Naive thymus-derived CD4-positive, alpha-beta T cell (primary cell): ENCODE measurements at regions not wholly inside any gene's neighbourhood (a gene's known extent, or its start where the extent isn't known, plus 50 kb on each side); places are given as distances from the start of the nearest gene placed in this dataset.

Experiments
- ATAC-seq: fragments of 150-1000 bp; cut with Tn5 transposase; 2 replicates; pipeline ENCODE4 v1.10.0; 2021; ENCODE audit warnings: mild to moderate bottlenecking, moderate library complexity
- CTCF ChIA-PET: fragments of 350-600 bp; sonication (Branson Sonifier 250); formaldehyde crosslinking; loops from one replicate; lab custom pipeline; 2021; ENCODE audit warnings: antibody characterized with exemption; lab: Charles Lee
- POLR2A ChIA-PET: fragments of 350-600 bp; sonication (Branson Sonifier 250); formaldehyde crosslinking; loops from one replicate; lab custom pipeline; 2021; ENCODE audit warnings: antibody characterized with exemption, inconsistent platforms; lab: Charles Lee
- DNase-seq, 9 donors: peaks; one replicate each; pipeline versions ENCODE4 v3.0.0 to v3.0.0-alpha.2; 2020 to 2022; ENCODE audit warnings: mixed read lengths in 1 of 9
- H3K27ac ChIP-seq: one replicate; pipeline ENCODE4 v1.7.0; 2013; ENCODE audit warnings: mild to moderate bottlenecking, low read depth, low read length, moderate library complexity
- H3K27me3 ChIP-seq, 2 donors: one replicate each; pipeline ENCODE4 v1.7.0; 2013; ENCODE audit warnings: low read length in 2 of 2, mild to moderate bottlenecking in 2 of 2, moderate library complexity in 2 of 2; ENCODE audit not compliant: control insufficient read depth in 2 of 2, insufficient read depth in 2 of 2
- H3K36me3 ChIP-seq, 3 experiments: 1 replicate in 2 of 3; 2 replicates in 1 of 3; pipeline ENCODE4 v1.7.0; 2013; ENCODE audit warnings: low read length in 3 of 3, mild to moderate bottlenecking in 3 of 3, moderate library complexity in 1 of 3; ENCODE audit not compliant: insufficient read depth in 3 of 3, control insufficient read depth in 2 of 3
- H3K4me1 ChIP-seq, 2 donors: one replicate each; pipeline ENCODE4 v1.7.0; 2013; ENCODE audit warnings: low read length in 2 of 2, mild to moderate bottlenecking in 2 of 2, moderate library complexity in 1 of 2; ENCODE audit not compliant: control insufficient read depth in 2 of 2, insufficient read depth in 2 of 2
- H3K4me3 ChIP-seq: 2 replicates; pipeline ENCODE4 v1.7.0; 2013; ENCODE audit warnings: mild to moderate bottlenecking, low read length
- H3K9me3 ChIP-seq, 3 experiments: 1 replicate in 2 of 3; 2 replicates in 1 of 3; pipeline ENCODE4 v1.7.0; 2013; ENCODE audit warnings: low read length in 3 of 3; ENCODE audit not compliant: control insufficient read depth in 2 of 3
- H3K27ac Mint-ChIP-seq, 9 donors: one replicate each; pipeline ENCODE4 v1.8.0; 2020 to 2022; ENCODE audit warnings: mixed read lengths in 9 of 9, mild to moderate bottlenecking in 8 of 9, moderate library complexity in 5 of 9, inconsistent platforms in 2 of 9
- H3K27me3 Mint-ChIP-seq, 5 donors: one replicate each; pipeline ENCODE4 v1.8.0; 2021 to 2022; ENCODE audit warnings: mixed read lengths in 5 of 5, mild to moderate bottlenecking in 1 of 5
- H3K36me3 Mint-ChIP-seq, 5 donors: one replicate each; pipeline ENCODE4 v1.8.0; 2020 to 2022; ENCODE audit warnings: mixed read lengths in 5 of 5, mild to moderate bottlenecking in 3 of 5, inconsistent platforms in 1 of 5
- H3K4me1 Mint-ChIP-seq, 7 donors: one replicate each; pipeline ENCODE4 v1.8.0; 2020 to 2022; ENCODE audit warnings: mixed read lengths in 7 of 7, mild to moderate bottlenecking in 3 of 7, inconsistent platforms in 1 of 7
- H3K4me3 Mint-ChIP-seq, 10 donors: one replicate each; pipeline ENCODE4 v1.8.0; 2020 to 2022; ENCODE audit warnings: mild to moderate bottlenecking in 10 of 10, mixed read lengths in 10 of 10, moderate library complexity in 6 of 10, inconsistent platforms in 2 of 10
- H3K9me3 Mint-ChIP-seq, 11 donors: one replicate each; pipeline ENCODE4 v1.8.0; 2020 to 2022; ENCODE audit warnings: mixed read lengths in 11 of 11, mild to moderate bottlenecking in 4 of 11, inconsistent platforms in 1 of 11, moderate library complexity in 1 of 11
- intact Hi-C, 2 donors: fragments of 100-400 bp; cut with micrococcal nuclease; formaldehyde crosslinking; loops; one replicate each; pipeline ENCODE4 v1.15.1; 2023

DNA sequence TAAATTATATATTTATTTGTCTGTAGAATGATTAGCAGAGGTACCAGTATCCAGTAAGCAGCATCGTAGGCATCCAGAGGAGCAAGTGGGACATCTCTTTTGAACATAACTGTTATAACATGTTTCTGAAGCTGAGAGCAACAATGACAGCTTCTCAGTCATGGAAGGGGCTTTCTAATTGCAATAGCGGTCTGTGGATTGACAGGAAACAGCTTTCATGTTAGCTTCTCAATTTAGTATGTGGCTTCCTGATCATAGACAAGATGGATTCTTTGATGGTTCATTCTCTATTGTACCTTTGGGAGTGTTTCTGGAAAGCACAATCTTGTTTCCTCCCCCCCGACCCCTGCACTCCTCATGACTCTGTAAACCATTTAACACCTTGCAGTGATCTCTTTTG lies 434.6 kb upstream of the GNPDA2 start:
- Mint-ChIP-seq H3K9me3 (peaks cover 0 to 9% (median 0%) of the 10 kb centered on the region in 11 donors), H3K27me3 (no peaks in the 10 kb centered on the region), H3K4me1 (no peaks in the 10 kb centered on the region), H3K4me3 (no peak overlapping the region), H3K36me3 (no peaks in the 10 kb centered on the region), H3K27ac (no peak overlapping the region)
- CTCF ChIA-PET = no interaction called here
- Histone ChIP-seq H3K4me3 (no peak overlapping the region), H3K27me3 (no peaks in the 10 kb centered on the region), H3K9me3 (peaks cover 0 to 6% (median 0%) of the 10 kb centered on the region in 3 experiments), H3K4me1 (no peaks in the 10 kb centered on the region), H3K27ac (no peak overlapping the region), H3K36me3 (no peaks in the 10 kb centered on the region)
- POLR2A ChIA-PET = no interaction called here
- DNase-seq = no peak
- no peak for ATAC-seq
- intact Hi-C loops = no loop called here

- no peak overlapping the region for H3K27ac Mint-ChIP-seq
- peaks cover 0 to 5% (median 0%) of the 10 kb centered on the region in 11 donors for H3K9me3 Mint-ChIP-seq
- H3K27me3 ChIP-seq = no peaks in the 10 kb centered on the region
- H3K4me1 ChIP-seq = no peaks in the 10 kb centered on the region
- no peak overlapping the region for H3K4me3 Mint-ChIP-seq
- POLR2A ChIA-PET = no interaction called here
- no peaks in the 10 kb centered on the region for H3K36me3 ChIP-seq
- no peaks in the 10 kb centered on the region for H3K36me3 Mint-ChIP-seq
- no peaks in the 10 kb centered on the region for H3K9me3 ChIP-seq
- intact Hi-C loops = no loop called here
- DNase-seq = no peak
- no peak overlapping the region for H3K27ac ChIP-seq
- no peaks in the 10 kb centered on the region for H3K27me3 Mint-ChIP-seq
- CTCF ChIA-PET = no interaction called here
- no peaks in the 10 kb centered on the region for H3K4me1 Mint-ChIP-seq
- no peak for ATAC-seq
- no peak overlapping the region for H3K4me3 ChIP-seq
These were observed 428.9 kb upstream of the GNPDA2 start for GRCh38 chr4:45155081-45155777.

- Histone ChIP-seq H3K36me3 (no peaks in the 10 kb centered on the region), H3K4me1 (no peaks in the 10 kb centered on the region), H3K27me3 (no peaks in the 10 kb centered on the region), H3K27ac (no peak overlapping the region), H3K4me3 (no peak overlapping the region), H3K9me3 (no peaks in the 10 kb centered on the region)
- ChIA-PET CTCF (no interaction called here), POLR2A (no interaction called here)
- DNase-seq (no peak), ATAC-seq (no peak)
- intact Hi-C loops = no loop called here
- Mint-ChIP-seq H3K36me3 (peaks cover 0 to 6% (median 0%) of the 10 kb centered on the region in 5 donors), H3K27ac (no peak overlapping the region), H3K4me3 (no peak overlapping the region), H3K4me1 (no peaks in the 10 kb centered on the region), H3K27me3 (no peaks in the 10 kb centered on the region), H3K9me3 (peaks cover 0 to 12% (median 2%) of the 10 kb centered on the region in 11 donors)
These were observed 421.5 kb upstream of the GNPDA2 start for GRCh38 chr4:45147866-45148265.

- CTCF ChIA-PET = no interaction called here
- Histone ChIP-seq H3K4me3 (no peak overlapping the region), H3K4me1 (no peaks in the 10 kb centered on the region), H3K9me3 (peaks cover 0 to 3% (median 0%) of the 10 kb centered on the region in 3 experiments), H3K36me3 (no peaks in the 10 kb centered on the region), H3K27me3 (no peaks in the 10 kb centered on the region), H3K27ac (no peak overlapping the region)
- H3K4me1 Mint-ChIP-seq = no peaks in the 10 kb centered on the region
- intact Hi-C loops = no loop called here
- peaks cover 0 to 20% (median 9%) of the 10 kb centered on the region in 11 donors for H3K9me3 Mint-ChIP-seq
- POLR2A ChIA-PET = no interaction called here
- ATAC-seq (no peak), DNase-seq (no peak)
- peaks cover 0 to 5% (median 0%) of the 10 kb centered on the region in 5 donors for H3K36me3 Mint-ChIP-seq
- no peak overlapping the region for H3K27ac Mint-ChIP-seq
- H3K4me3 Mint-ChIP-seq = no peak overlapping the region
- no peaks in the 10 kb centered on the region for H3K27me3 Mint-ChIP-seq
These were observed 404.7 kb upstream of the GNPDA2 start for GRCh38 chr4:45131020-45131419.

- peaks cover 0 to 21% (median 0%) of the 10 kb centered on the region in 11 donors for H3K9me3 Mint-ChIP-seq
- DNase-seq (no peak), ATAC-seq (no peak)
- intact Hi-C loops = no loop called here
- Histone ChIP-seq H3K9me3 (no peaks in the 10 kb centered on the region), H3K27ac (no peak overlapping the region), H3K36me3 (no peaks in the 10 kb centered on the region), H3K4me3 (no peak overlapping the region), H3K27me3 (no peaks in the 10 kb centered on the region), H3K4me1 (no peaks in the 10 kb centered on the region)
- no peak overlapping the region for H3K27ac Mint-ChIP-seq
- no peaks in the 10 kb centered on the region for H3K4me1 Mint-ChIP-seq
- no peaks in the 10 kb centered on the region for H3K27me3 Mint-ChIP-seq
- POLR2A ChIA-PET = no interaction called here
- H3K4me3 Mint-ChIP-seq = no peak overlapping the region
- CTCF ChIA-PET = no interaction called here
- H3K36me3 Mint-ChIP-seq = no peaks in the 10 kb centered on the region
These were observed 396.1 kb upstream of the GNPDA2 start for GRCh38 chr4:45122406-45122805.

DNA sequence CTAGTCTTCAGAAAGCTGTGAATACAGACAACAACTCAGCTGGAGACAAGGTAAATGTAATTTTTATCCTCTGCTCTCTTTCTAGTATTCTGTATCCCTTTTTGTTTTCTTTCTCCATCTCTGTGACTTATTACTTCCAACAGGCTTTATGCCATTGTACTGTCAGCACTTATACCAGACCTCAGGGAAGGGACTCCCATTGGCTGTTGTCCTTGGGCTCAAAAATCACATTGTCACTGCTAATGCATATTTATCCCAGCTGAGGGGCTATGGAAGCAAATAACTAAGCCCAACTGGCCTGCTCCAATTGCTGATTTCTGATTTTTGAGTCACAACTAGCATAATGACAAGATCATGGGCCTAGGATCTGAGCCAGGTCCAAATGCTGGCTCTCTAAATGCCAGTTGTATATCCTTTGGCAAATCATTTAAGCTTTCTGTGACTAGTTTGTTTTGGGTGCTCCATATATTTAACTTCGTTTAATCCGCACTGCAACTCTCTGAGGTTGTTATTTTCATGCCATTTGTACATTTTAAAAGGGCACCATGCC lies 395.1 kb upstream of the GNPDA2 start:
- Mint-ChIP-seq H3K4me3 (no peak overlapping the region), H3K27me3 (no peaks in the 10 kb centered on the region), H3K4me1 (no peaks in the 10 kb centered on the region), H3K9me3 (peaks cover 0 to 16% (median 0%) of the 10 kb centered on the region in 11 donors), H3K27ac (no peak overlapping the region), H3K36me3 (no peaks in the 10 kb centered on the region)
- ChIA-PET POLR2A (no interaction called here), CTCF (no interaction called here)
- DNase-seq (no peak), ATAC-seq (no peak)
- intact Hi-C loops = no loop called here
- Histone ChIP-seq H3K9me3 (no peaks in the 10 kb centered on the region), H3K36me3 (no peaks in the 10 kb centered on the region), H3K4me1 (no peaks in the 10 kb centered on the region), H3K27me3 (no peaks in the 10 kb centered on the region), H3K4me3 (no peak overlapping the region), H3K27ac (no peak overlapping the region)

DNA sequence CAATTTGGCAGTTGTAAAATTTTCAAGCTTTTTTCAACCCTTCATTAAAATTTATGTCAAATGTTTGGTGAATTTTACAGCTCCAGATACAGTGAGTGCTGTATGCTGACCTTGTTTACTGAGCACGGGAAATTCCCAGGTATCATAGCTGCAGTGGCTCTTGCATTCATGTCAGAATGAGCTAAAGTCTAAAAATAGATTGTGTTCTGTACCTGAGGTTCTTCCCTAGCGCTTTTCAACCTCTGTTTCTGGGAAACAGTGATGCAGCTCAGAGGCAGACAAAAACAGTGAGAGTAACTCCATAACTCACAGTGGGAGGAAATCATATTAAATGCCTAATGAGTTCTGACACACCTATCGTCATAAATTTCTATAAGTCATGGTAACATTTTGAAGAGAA lies 393.8 kb upstream of the GNPDA2 start:
- ATAC-seq = no peak
- no peak for DNase-seq

More for the DNA sequence above, 393.8 kb upstream of the GNPDA2 start:
- Mint-ChIP-seq H3K36me3 (no peaks in the 10 kb centered on the region), H3K4me1 (no peaks in the 10 kb centered on the region), H3K4me3 (no peak overlapping the region), H3K27ac (peak overlapping the region in 1 of 9 donors; percentile 46), H3K27me3 (no peaks in the 10 kb centered on the region), H3K9me3 (peaks cover 0 to 16% (median 0%) of the 10 kb centered on the region in 11 donors)
- no peaks in the 10 kb centered on the region for H3K27me3 ChIP-seq
- no peaks in the 10 kb centered on the region for H3K4me1 ChIP-seq
- no peak overlapping the region for H3K4me3 ChIP-seq
- CTCF ChIA-PET = no interaction called here
- no peaks in the 10 kb centered on the region for H3K9me3 ChIP-seq
- no peak overlapping the region for H3K27ac ChIP-seq
- intact Hi-C loops = no loop called here
- POLR2A ChIA-PET = no interaction called here
- no peaks in the 10 kb centered on the region for H3K36me3 ChIP-seq
